ENCODE measurements at regions not wholly inside any gene's neighbourhood (a gene's known extent, or its start where the extent isn't known, plus 50 kb on each side); places are given as distances from the start of the nearest gene placed in this dataset.

DNA sequence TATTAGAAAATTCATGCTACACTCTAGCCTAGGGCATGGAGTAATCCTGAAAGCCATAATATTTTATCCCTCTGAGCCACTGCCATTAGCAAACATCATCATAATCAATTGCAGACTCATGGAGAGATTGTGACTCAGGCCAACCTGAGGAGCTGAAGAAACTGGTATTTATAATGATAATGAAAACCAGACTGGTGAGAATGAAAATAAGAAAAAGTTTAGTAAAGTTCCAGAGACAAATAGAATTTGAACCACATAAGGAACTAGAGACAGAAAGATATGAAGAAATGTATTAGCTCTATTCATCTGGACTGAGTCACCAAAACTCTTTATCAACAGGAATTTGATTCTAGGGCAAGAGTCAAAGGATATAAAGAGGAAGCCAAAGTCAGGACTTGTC is 158.7 kb downstream of the DRD1 start:
- DNase-seq (ENCODE audit: low spot score), result peak; percentile 28

DNA sequence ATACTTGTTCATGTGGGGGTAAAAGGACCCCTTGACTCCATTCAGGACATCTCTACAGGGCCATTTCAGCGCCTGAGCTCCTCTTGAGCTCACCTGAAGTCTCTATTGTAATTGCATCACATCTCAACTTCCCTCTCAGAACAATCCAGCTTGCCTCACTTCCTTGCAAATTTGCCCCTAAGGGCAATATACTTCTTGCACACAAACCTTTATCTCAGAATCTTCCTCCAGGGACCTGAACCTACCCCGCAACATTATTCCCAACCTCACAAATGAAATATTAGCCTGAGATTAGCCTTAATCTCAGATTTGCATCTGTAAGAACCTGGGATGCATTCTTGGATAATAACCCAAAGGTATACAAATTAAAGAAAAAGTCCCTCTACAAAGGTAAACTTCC is 159.2 kb downstream of the DRD1 start:
- no peak for DNase-seq (ENCODE audit: low spot score)

DNA sequence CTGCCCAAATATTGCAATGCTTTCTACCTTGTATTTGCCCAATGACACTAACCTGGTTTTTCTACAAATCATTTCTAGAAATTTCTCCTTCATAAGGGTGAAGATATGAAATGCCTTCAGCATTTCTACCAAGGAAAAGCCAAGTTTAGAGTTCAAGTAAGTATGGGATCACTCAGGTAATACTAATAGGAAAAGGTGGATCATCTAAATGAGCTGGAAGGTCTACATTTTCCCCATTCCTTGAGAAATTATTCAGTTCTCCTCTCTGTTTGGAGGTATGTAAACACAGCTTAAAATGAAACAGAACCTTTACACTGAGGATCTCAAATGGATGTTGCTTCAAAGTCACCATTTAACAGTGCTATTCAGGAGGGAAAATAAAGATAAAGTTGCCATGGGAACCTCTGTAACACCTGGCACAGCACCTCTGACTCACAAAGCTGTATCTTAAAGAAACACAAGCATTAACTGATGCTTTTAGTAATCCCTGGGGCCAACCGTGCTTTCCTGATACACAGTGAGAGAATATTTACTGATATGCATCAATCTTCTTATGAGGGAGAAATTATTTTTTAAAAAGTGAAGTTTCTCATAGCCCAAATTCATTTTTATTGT is 161.3 kb downstream of the DRD1 start:
- DNase-seq (ENCODE audit: low spot score), result no peak

DNA sequence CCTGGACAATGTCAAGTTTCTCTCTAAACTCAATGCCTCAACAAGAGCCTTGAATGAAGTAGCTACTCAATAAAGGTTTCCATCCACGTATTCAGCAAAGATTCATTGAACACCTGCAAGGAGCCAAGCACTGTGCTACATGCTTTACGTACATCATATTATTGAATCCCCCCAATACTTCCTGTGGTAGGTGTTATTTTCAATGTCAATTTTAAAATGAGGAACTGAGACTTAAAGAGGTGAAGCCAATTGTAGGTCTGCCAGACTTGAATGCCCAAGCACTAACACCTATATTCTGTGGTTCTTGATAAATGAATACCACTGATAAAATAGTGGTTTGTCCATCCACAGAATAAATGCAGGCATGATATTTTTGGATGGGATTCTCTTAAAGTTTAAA is 162.3 kb downstream of the DRD1 start:
- DNase-seq (ENCODE audit: low spot score), result no peak

DNA sequence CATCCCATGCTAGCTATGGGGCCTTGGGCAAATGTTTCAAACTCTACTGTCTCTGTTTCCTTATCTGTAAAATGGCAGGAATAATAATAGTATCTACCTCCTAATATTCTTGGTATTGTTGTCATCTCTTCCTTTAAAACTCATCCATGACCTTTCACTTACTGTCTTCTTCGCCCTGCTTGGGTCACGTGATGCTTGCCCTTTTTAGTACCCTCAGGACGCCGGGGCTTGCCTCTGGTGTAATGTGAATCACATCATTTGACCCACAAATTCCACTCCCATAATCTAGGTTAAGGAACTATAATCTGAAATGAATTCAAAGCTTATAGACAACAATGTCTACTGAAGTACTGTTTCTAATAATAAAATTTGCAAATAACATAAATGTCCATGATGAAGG is 162.7 kb downstream of the DRD1 start:
- DNase-seq (ENCODE audit: low spot score), result no peak

DNA sequence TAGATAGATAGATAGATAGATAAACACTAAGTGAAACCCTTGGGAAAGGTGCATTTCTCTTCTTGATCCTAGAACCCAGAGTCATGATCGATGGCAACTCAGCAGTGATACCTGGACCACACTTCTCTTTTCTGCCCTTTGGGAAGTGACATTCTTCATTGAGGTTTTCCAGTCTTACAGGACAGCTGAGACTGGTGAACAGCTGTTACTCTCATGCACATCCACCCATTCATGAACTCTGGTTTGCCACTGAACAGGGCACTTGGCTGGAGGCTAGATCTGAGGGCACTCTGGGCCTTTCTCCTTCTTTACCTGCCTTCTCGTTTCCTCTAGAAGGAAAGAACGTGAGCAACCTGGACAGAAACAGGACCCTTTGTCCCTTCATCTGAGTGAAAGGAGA is 164.5 kb downstream of the DRD1 start:
- no peak for DNase-seq (ENCODE audit: low spot score)

DNA sequence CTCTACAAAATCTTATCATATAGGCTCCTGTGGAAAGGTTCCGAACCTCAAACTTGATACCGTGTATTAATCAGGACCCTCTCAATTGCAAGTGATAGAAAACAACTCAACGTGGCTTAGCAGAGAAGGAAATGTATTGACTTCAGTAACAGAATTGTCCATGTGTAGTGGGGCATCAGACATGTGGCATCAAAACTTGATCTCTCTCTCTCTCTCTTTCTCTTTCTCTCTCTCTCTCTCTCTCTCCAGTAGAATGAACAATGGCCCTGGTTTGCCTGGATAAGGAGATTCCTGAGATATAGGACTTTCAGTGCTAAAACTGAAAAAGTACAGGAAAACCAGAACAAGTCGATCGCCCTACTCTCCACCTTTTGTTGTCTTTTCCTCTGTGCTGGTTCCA is 168.2 kb downstream of the DRD1 start:
- DNase-seq (ENCODE audit: low spot score), result no peak

DNA sequence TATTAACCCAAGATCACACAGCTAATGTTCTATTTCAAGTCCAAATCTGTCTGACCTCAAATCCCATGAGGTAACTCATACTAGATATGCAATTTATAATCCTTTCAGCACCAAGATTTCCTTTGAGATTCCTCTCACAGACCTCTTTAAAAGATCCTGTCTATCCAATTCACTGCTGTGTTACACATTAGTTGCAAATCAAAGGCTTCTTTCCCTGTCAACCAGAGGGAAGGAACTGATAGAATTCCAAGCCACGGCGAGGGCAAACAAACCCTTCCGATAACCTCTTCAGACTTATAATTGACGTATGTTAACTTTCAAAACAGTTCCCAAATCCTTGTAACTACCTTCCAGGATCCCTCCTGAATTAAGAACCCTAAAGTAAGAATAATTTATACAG is 168.9 kb downstream of the DRD1 start:
- DNase-seq (ENCODE audit: low spot score), result no peak

DNA sequence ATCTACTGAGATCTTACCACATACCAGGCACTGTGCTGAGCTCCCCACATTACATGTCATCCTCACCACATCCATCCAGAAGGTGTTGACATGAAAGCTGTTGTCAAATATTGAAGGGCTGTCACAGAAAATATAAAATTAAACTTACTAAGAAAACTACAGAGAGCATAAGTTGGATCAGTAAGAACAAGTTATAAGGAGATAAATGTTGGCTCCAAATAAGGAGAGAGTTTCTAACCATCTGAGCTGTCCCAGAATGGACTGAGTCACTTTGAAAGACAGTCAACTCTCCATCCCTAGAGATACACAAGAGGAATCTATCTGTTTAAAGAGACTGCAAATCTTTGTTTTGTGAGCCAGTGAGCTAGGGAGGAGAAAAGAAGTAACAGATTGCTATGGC is 169.8 kb downstream of the DRD1 start:
- no peak for DNase-seq (ENCODE audit: low spot score)

DNA sequence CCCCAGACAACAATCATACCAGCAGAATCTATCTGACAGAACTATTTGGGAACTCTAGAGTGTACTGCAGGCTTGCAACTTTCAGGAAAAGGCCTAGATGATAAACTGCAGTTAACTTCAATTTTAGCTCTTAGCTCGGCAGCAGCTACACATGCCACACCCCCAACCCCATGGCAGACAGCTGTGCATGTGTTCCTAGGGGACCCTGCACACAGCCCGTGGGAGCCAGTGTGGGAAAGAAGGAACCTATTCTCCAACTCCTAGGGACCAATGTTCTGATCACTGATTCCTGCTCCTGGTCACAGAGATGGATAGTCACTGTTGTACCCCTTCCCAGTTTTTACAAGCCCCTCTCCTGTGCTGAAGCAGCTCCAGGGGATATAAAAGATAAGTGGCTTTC is 179.6 kb downstream of the DRD1 start:
- DNase-seq (ENCODE audit: low spot score), result no peak

DNA sequence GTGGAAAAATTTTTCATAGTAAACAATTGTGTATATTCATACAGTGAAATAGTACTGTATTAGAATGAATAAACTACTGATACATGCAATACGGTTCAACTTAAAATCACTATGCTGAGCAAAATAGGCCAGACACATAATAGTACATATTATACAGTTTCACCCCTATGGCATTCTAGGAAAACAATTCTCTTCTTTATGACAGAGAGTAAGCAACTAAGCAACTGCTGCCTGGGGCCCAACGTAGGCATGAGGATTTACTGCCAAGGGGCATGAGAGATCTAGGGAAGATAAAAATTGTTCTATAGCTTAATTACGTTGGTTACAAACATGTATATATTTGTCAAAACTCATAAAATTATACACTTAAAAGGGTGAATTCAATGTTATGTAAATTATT is 180.2 kb downstream of the DRD1 start:
- DNase-seq (ENCODE audit: low spot score), result no peak

DNA sequence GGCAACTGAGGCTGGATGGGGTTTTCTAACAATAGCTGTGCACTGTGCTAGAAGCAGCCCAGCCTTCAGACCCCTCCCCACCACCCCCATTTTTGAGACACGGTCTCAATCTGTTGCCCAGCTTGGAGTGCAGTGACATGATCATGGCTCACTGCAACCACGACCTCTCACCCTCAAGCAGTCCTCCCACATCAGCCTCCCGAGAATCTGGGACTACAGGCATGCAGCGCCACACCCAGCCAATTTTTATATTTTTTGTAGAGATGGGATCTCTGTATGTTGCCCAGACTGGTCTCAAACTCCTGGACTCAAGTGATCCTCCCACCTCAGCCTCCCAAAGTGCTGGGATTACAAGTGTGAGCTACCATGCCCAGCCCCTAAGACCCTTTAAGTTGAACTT is 182.5 kb downstream of the DRD1 start:
- DNase-seq (ENCODE audit: low spot score), result no peak

DNA sequence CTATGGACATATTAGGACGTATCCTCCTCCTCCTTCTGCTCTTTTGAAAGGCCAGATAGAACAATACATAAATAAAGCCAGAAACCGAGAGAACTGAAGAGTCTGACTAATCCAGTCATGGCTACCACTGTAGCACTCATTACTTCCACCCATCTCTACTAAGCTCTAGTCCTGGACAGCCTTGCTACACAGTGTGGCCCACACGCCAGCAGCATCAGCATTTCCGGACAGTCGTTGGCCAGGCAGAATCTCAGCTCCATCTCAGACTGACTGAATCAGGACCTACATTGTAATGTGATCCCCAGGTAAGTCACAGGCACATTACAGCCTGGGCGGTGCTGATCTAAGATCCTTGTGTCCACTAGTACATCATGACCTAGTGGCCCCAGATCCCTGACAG is 182.9 kb downstream of the DRD1 start:
- DNase-seq (ENCODE audit: low spot score), result no peak

DNA sequence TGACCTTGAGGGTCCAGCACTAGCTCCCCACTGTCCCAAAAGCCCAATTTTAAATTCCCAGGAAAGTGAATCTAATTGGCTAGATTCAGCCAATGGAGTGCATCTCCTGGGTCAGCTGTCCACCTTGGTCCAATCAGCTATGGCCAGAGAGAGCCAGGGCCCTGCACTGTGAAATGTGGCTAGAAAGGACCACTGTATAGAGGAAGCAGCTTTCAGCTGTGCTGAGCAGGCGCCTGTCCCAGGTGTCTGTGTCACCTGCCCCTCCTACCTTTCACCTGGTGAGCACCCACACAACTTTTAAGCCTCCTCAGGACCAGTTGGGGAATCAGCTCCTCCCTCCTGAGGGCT is 186.2 kb downstream of the DRD1 start:
- no peak for DNase-seq (ENCODE audit: low spot score)

DNA sequence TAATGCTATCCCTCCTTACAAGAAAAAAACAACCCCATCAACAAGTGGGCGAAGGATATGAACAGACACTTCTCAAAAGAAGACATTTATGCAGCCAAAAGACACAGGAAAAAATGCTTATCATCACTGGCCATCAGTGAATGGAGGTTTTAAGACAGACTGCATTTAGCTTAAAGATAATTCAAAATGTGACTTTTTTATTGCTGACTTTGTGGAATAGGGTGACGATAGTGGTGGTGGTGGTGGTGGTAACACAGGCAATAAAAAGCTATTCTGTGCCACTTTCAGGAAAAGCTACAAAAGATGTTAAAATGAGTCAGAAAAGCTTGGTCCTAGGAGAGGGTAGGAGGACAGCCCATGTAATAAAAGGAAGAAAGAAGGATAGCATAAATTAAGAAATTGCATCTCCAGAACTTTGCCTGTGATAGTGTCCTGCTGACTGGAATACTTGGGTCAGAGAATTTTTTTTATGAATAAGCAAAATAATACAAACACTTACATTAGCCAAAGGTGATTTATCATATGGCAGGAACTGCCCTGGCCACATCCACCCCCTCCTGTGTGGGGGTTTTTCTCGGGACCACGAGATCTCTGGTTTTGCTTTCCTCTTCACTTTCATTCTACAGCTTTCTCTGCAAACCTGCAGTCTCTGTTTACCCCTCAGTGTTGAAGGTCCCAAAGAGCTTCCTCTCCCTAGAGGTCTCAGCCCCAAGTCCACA is 186.7 kb downstream of the DRD1 start:
- no peak for DNase-seq (ENCODE audit: low spot score)

DNA sequence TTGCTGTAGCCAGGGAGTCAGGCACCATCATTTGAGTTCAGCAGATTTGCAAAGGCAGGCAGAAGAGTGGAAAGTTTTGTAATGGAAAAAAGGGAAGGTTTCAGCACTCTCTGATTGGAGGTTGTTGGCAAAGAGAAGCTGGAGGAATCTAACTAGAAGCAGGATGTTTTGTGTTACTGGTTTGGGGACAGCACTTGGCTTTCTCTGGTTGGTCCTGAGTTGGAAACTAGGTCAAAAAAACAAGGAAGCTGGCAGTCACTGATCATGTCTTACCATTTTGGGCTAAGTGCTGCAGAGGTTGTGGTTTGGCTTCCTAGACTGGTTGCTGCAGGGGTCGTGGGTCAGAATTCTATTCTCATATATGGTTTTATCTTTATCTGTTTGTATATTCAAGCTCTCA is 189.8 kb downstream of the DRD1 start:
- peak; percentile 40 for DNase-seq (ENCODE audit: low spot score)

DNA sequence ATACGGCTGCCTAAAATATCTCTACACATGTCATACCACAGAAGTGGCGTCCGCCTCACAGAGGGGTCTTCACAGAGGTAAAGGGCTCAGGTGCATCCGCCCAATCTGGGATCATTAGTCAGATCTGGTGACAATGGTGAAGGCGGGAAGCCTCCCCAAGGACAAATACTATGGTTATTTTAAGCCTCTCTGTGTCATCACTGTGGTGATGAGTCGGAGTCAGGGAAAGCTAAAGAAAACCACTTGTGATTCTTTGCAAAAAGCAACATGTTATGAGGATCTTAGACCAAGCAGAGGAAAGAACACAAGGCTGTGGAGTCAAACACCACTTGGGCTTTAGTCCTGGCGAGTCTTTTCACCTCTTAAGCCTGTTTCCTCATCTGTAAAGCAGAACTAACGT is 190.4 kb downstream of the DRD1 start:
- peak; percentile 31 for DNase-seq (ENCODE audit: low spot score)

DNA sequence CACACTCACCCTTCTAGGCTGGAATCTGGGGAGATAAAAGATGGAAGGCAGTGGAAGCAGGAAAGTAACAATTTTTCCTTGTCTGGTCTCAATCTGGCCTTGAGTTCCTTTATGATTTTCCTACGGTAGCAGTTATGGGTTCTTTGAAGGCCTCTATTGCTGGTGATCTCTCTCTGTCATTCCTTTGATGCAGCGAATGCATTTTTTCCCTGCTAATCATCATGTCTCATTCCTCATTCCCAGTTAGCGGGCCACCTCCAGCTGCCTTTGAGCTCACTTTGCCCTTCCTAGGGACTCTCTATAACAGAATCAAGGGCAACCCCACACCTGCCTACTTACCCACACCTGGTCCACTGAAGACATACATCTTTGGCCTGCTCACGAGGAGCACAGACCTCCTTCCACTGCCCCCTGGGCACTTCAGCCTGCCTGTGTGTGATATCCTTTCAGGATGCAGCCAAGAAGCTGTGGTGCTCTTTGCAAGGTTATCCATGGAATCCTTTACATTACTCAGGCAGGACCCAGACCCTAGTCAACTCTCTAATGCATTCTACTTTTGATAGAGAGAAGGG is 191.7 kb downstream of the DRD1 start:
- peak; percentile 27 for DNase-seq (ENCODE audit: low spot score)

DNA sequence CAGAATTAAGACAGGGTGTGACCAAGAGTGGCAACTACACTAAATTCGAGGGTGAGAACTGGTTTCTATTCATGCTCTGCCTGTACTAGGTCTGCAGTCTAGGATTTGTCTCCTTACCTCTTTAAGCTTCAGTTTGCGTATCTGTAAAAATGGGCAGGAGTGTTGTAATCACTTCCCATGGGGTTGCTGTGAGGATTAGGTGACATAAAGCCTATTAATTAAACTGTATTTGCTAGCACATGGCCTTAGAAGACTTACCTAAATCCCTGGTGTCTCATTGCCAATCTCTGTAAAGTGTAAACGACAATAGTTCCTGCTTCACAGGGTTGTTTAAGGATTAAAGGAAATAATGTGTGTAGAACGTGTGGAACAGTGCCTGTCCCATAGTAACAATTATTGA is 193.6 kb downstream of the DRD1 start:
- DNase-seq (ENCODE audit: low spot score), result no peak

DNA sequence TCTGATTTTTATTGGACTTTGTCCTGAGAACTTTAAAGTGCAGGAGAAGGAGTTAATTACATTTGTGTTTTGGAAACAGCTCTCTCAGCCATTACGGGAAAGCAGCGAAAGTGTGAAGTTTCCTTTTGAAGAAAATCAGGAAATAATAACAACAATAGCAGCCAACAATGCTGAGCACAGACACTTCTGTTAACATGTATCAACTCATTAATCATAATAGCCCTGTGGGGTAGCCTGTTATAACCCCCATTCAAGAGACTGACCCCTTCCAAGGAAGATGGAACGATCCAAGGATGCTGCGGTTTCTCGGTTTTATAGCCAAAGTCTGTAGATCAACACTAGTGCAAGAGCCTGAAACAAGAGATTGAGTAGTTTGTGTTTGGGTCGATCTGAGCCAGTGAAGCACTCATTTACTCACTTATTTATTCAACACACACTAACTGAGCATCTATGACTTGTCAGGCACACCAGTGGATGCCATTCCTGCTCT is 195.5 kb downstream of the DRD1 start:
- DNase-seq (ENCODE audit: low spot score), result no peak

DNA sequence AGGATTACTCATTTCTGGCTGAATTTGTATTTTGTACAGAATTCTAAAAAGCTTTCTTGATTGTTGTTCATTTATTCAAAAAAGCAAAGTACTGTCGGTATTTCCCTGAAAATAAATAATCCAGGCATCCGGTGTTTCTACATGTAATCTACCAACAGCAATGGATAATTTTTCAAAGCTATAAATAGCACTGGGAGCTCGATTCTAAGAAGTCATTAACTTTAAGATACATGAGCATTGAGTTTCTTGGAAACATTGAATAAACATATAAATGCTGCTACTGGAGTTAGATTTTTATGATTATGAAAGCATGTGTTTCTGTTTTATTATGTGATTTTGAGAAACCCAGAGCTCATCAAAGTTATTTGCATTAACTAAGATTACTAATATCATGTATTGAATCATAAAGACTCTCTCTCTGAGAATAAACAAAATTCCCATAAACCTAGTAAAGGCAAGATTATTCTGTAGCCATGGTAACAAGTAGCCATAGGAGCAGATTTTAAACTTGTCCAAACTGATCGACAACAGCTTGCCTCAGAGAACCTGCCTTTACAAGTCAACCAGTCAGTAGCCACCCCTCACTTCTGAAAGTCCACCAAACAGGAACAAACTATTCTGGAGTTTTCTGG is 197.0 kb downstream of the DRD1 start:
- no peak for DNase-seq (ENCODE audit: low spot score)

DNA sequence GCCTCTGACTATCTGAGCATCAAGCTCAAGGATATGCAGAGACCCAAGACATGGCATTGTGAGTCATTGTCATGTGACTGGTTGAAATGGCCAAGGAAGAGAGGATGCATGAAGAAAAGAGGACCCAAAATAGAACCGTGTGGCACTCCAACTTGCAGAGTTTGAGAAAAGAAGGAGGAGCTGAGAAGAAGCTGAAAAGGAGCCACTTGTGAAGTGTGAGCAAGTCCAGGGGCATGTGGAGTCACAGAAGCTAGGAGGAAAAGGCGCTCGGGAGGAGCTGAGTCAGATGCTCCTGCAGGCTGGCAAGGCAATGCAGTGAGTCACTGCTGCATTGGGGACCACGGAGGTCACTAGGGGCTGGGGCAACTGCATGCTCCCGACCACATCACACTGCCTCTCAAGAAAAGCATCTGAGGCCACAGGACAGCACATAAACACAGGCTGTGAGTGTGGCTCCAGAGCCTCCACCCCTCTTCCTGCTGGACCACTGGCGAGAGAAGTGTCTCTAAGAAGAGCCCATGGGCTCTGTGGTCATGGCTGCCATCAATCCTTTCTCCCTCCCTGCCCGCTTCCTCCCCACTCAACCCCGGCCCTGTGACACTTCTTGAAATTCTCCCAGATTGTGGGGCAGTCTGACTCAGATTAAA is 197.6 kb downstream of the DRD1 start:
- peak; percentile 92 for DNase-seq (ENCODE audit: low spot score)

DNA sequence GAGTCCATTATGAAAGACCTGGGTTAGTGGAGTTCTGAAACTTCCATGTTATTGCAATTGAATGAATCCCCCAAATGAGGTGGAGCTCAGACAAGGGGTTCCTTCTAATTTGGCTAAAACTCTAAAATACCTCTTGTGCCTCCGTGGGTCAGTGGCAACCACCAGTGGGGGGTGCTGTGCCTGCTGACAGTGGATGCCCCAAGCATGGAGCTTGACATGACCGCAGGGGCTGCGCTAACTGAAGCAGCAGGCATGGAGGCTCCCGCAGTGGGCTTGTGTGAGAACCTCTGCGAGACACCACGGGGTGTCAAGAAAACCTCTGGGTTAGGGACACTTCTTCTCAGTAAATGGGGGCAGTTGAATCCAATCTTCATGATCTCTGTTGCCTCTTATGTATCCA is 200.5 kb downstream of the DRD1 start:
- no peak for DNase-seq (ENCODE audit: low spot score)

All from AG08395 (cell line).